Activated B cell treated with CpG ODN at 0.5 μM for 24 hours (primary cell): ENCODE measurements at regions not wholly inside any gene's neighbourhood (a gene's known extent, or its start where the extent isn't known, plus 50 kb on each side); places are given as distances from the start of the nearest gene placed in this dataset.

Source experiments
- ATAC-seq: fragments of 200-7000 bp; cut with Tn5 transposase; one replicate; pipeline ENCODE4 v1.10.0; 2021; ENCODE audit warnings: low read depth, mild to moderate bottlenecking, moderate library complexity
- CTCF ChIA-PET: fragments of 350-600 bp; sonication (Branson Sonifier 250); formaldehyde crosslinking; loops from one replicate; lab custom pipeline; 2021; ENCODE audit warnings: antibody characterized with exemption; lab: Charles Lee
- POLR2A ChIA-PET: fragments of 350-600 bp; sonication (Branson Sonifier 250); formaldehyde crosslinking; loops from one replicate; lab custom pipeline; 2021; ENCODE audit warnings: antibody characterized with exemption; lab: Charles Lee
- DNase-seq: peaks from one replicate; pipeline ENCODE4 v3.0.0; 2022
- H3K27ac Mint-ChIP-seq: one replicate; pipeline ENCODE4 v1.8.0; 2020; ENCODE audit warnings: mixed read lengths
- H3K27me3 Mint-ChIP-seq: one replicate; pipeline ENCODE4 v1.8.0; 2021; ENCODE audit warnings: mixed read lengths
- H3K36me3 Mint-ChIP-seq: one replicate; pipeline ENCODE4 v1.8.0; 2021; ENCODE audit warnings: low read depth, mixed read lengths
- H3K4me1 Mint-ChIP-seq: one replicate; pipeline ENCODE4 v1.8.0; 2021; ENCODE audit warnings: mixed read lengths
- H3K4me3 Mint-ChIP-seq: one replicate; pipeline ENCODE4 v1.8.0; 2020; ENCODE audit warnings: mild to moderate bottlenecking, mixed read lengths
- H3K9me3 Mint-ChIP-seq: one replicate; pipeline ENCODE4 v1.8.0; 2020; ENCODE audit warnings: mixed read lengths
- CTCF ChIP-seq: fragments of 200-600 bp; IDR thresholded peaks from one replicate; pipeline ENCODE4 v1.8.0; 2022; ENCODE audit warnings: antibody characterized with exemption, mild to moderate bottlenecking
- intact Hi-C: fragments of 100-400 bp; cut with micrococcal nuclease; formaldehyde crosslinking; loops from one replicate; pipeline ENCODE4 v1.15.1; 2024

DNA sequence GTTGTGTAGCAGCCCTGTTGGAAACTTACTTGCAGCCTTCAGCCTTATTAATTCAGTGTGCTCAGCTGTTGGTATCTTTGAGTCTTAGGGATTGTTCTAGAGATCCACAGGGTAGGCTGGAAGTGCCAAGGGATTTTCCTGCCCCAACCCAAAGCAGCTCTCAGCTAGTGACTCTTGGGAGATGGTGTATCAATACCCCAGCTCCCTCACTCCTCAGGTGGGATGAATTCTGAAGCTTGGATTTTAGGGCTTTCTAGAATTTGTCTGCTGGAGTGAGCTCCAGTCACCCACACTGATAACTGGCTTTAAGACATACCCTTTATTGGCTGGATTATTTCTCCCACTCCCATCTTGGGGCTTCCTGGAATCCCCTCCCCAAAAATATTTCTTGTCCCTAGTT lies 493.0 kb downstream of the MN1 start:
- no peaks in the 10 kb centered on the region for H3K9me3 Mint-ChIP-seq
- H3K4me1 Mint-ChIP-seq, result no peaks in the 10 kb centered on the region
- TF ChIP-seq CTCF, result no peak
- H3K27me3 Mint-ChIP-seq, result peaks cover 4% of the 10 kb centered on the region
- DNase-seq (no peak), ATAC-seq (no peak)
- ChIA-PET POLR2A (no interaction called here), CTCF (no interaction called here)
- H3K27ac Mint-ChIP-seq, result no peak overlapping the region
- intact Hi-C loops, result no loop called here
- H3K4me3 Mint-ChIP-seq, result no peak overlapping the region
- H3K36me3 Mint-ChIP-seq, result no peaks in the 10 kb centered on the region

DNA sequence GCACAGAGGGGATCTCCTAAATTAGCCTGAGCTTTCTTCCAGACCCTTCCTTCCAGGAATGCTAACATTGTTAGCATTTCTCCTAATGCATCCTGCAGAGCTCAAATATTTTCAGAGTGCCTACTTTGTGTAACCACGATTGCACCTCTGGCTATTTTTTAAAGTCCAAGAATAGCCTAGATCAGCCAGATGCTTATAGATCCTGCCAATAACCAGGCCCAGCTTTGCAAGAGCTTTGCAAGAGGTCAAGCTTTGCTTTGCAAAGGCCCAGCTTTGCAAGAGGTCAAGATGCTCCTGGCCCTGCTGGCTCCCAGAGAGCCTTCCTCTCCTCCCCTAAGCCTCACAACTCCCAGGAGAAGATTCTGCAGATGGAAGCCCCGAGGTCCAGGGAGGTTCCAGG lies 491.9 kb downstream of the MN1 start:
- TF ChIP-seq CTCF, result no peak

GRCh38 chr22:27310966-27311697 lies 490.4 kb downstream of the MN1 start:
- no peaks in the 10 kb centered on the region for H3K9me3 Mint-ChIP-seq
- peaks cover 2% of the 10 kb centered on the region for H3K27me3 Mint-ChIP-seq
- intact Hi-C loops, result no loop called here
- DNase-seq (no peak), ATAC-seq (no peak)
- no peaks in the 10 kb centered on the region for H3K36me3 Mint-ChIP-seq
- no peak overlapping the region for H3K4me3 Mint-ChIP-seq
- TF ChIP-seq CTCF, result no peak
- POLR2A ChIA-PET, result no interaction called here
- no peak overlapping the region for H3K27ac Mint-ChIP-seq
- CTCF ChIA-PET, result no interaction called here
- H3K4me1 Mint-ChIP-seq, result no peaks in the 10 kb centered on the region

More for the DNA sequence above, 491.9 kb downstream of the MN1 start:
- no peaks in the 10 kb centered on the region for H3K4me1 Mint-ChIP-seq
- peaks cover 2% of the 10 kb centered on the region for H3K27me3 Mint-ChIP-seq
- no peak overlapping the region for H3K4me3 Mint-ChIP-seq
- H3K9me3 Mint-ChIP-seq, result no peaks in the 10 kb centered on the region
- no peak overlapping the region for H3K27ac Mint-ChIP-seq
- DNase-seq (no peak), ATAC-seq (no peak)
- CTCF ChIA-PET, result no interaction called here
- no peaks in the 10 kb centered on the region for H3K36me3 Mint-ChIP-seq
- POLR2A ChIA-PET, result no interaction called here
- intact Hi-C loops, result no loop called here

DNA sequence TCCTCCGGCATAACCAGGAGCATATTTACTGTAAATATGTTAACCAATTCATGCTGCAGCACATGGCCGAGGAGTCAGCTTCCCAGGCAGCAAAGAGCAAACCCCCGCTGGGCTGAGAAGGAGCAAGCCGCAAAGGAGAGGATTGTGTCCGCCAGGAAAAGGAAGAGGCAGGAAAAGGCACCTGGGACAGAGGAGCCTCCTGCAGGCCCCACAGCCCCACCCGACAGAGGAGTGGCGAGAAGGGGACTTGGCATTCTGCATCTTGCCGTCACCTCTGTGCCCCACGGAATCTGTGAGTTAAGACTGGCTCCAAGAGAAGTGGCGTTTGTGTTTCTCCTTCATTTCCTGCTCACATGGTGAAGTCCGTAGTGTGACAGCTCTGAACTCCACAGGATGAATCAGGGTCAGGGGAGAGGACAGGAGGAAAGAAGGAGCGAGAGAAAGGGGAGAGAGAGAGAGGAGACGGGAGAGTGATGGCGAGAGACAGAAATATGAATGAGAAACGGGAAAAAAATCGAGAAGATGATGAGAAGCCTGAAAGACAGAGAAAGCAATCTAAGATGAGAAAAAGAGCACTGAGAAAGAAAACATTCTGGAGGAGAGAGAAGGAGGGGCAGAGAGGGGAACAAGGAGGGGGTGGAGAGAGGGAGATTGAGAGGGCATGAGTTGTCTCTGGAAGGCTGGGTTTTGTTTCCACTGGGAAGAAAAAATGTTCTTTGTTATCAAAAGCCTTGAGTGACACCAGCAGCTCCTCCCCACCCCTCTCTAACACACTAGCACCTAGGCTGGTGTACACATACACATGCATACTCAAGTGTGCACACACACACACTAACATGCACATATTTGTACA lies 489.6 kb downstream of the MN1 start:
- ATAC-seq (no peak), DNase-seq (no peak)
- no peak overlapping the region for H3K27ac Mint-ChIP-seq
- TF ChIP-seq CTCF, result no peak
- POLR2A ChIA-PET, result no interaction called here
- no peaks in the 10 kb centered on the region for H3K36me3 Mint-ChIP-seq
- CTCF ChIA-PET, result no interaction called here
- intact Hi-C loops, result no loop called here
- no peaks in the 10 kb centered on the region for H3K4me1 Mint-ChIP-seq
- H3K4me3 Mint-ChIP-seq, result no peak overlapping the region
- peaks cover 2% of the 10 kb centered on the region for H3K27me3 Mint-ChIP-seq
- H3K9me3 Mint-ChIP-seq, result no peaks in the 10 kb centered on the region

GRCh38 chr22:27312565-27312964 lies 489.0 kb downstream of the MN1 start:
- Mint-ChIP-seq H3K9me3 (no peaks in the 10 kb centered on the region), H3K27me3 (peaks cover 2% of the 10 kb centered on the region), H3K27ac (no peak overlapping the region), H3K36me3 (no peaks in the 10 kb centered on the region), H3K4me3 (no peak overlapping the region), H3K4me1 (no peaks in the 10 kb centered on the region)
- ChIA-PET CTCF (no interaction called here), POLR2A (no interaction called here)
- intact Hi-C loops, result no loop called here
- TF ChIP-seq CTCF, result no peak
- DNase-seq (no peak), ATAC-seq (no peak)
